ENCODE measurements at regions not wholly inside any gene's neighbourhood (a gene's known extent, or its start where the extent isn't known, plus 50 kb on each side); places are given as distances from the start of the nearest gene placed in this dataset.

DNA sequence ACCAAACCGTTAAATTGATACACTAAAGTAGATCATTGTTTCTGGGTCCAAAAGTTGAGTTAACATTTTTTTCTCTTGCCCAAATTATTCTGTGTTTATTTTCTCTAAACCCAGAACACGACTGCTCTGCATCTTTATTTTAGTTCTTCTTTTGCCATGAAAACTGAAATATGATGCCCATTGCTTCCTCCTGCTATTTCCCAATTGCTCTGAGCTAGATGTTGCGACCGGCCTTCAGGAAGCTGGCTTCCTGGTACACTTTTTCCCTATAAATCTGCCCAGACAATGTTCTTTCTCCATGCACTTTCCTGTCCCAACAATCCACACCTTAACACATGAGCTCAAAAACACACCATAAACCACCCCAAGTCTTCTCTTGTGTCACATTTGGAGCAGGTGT is 501.4 kb downstream of the FBXO15 start:
- Mint-ChIP-seq H3K27me3 (no peaks in the 10 kb centered on the region), H3K4me1 (no peaks in the 10 kb centered on the region), H3K36me3 (no peaks in the 10 kb centered on the region), H3K4me3 (no peak overlapping the region), H3K9me3 (peaks cover 3% of the 10 kb centered on the region), H3K27ac (no peak overlapping the region)
- no peak for ATAC-seq (ENCODE audit: low read depth)
- no peak for DNase-seq (ENCODE audit: low spot score in 2 of 2)

DNA sequence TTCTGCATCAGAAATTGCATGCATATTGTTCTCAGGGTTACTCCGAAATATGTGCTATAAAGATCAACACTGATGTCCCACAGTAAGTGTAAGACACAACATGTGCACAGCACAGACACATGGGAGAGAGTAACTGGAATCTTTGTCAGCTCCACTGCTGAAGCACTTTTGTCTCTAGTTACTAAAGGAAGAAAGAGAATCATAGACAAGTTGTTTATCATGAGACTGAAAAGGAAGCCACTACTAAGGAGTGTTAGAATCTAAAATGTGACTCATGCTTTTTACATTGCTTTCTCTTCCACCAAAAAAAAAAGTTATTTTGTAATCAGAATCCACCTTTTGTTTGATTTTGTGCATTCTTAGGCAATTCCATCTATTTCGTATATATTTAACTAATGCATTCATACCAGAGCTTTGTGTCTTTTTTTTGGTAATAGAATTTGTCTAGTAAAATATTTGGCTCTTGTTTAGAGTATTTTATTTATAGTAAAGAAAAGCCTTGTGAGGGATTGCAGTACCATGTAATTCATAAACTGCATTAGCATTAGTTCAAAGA is 502.4 kb downstream of the FBXO15 start:
- Mint-ChIP-seq H3K27ac (no peak overlapping the region), H3K4me3 (no peak overlapping the region), H3K9me3 (peaks cover 3% of the 10 kb centered on the region), H3K4me1 (no peaks in the 10 kb centered on the region), H3K36me3 (no peaks in the 10 kb centered on the region), H3K27me3 (no peaks in the 10 kb centered on the region)
- ATAC-seq (ENCODE audit: low read depth) (no peak), DNase-seq (ENCODE audit: low spot score in 2 of 2) (no peak)

DNA sequence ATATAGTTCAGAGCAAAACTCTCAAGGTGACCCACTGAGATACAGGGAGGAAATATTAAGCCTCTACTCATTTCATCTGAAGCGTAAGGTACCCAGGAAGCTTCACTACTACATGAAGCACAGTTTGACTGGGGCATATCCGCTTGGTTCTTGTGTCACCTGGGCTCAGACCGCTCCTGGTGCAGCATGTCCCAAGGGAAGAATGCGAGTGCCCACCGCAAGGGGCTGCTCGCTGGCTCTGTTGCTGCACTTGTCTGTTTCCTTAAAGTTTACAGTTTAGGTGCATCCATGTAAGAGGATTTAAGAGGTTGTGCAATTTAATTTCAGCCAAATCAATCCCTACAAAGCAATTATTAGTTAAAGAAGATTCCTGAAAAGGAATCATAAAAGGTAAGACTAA is 507.8 kb downstream of the FBXO15 start:
- Mint-ChIP-seq H3K4me3 (no peak overlapping the region), H3K4me1 (no peaks in the 10 kb centered on the region), H3K9me3 (no peaks in the 10 kb centered on the region), H3K36me3 (no peaks in the 10 kb centered on the region), H3K27ac (no peak overlapping the region), H3K27me3 (no peaks in the 10 kb centered on the region)
- ATAC-seq (ENCODE audit: low read depth), result no peak
- DNase-seq (ENCODE audit: low spot score in 2 of 2), result no peak

DNA sequence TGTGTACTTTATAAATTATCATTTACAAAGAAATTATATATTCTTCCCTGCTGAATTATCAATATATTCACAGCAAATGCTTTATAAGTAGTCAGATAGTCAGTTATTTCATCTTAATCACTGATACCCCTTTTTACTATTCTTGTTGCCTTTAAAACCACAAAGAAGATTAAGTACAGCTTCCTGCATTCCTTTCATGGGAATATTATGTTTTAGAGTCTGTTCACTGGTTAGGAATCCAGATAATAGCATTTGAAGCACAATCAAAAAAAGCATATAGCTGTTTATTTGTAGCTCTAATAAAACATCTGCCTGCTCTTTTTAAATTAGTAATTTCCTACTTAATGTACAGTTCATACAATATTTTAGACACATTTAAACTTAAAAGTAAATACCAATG is 508.9 kb downstream of the FBXO15 start:
- Mint-ChIP-seq H3K27me3 (no peaks in the 10 kb centered on the region), H3K9me3 (peaks cover 1% of the 10 kb centered on the region), H3K36me3 (no peaks in the 10 kb centered on the region), H3K27ac (no peak overlapping the region), H3K4me3 (no peak overlapping the region), H3K4me1 (no peaks in the 10 kb centered on the region)
- ATAC-seq (ENCODE audit: low read depth), result no peak
- no peak for DNase-seq (ENCODE audit: low spot score in 2 of 2)

DNA sequence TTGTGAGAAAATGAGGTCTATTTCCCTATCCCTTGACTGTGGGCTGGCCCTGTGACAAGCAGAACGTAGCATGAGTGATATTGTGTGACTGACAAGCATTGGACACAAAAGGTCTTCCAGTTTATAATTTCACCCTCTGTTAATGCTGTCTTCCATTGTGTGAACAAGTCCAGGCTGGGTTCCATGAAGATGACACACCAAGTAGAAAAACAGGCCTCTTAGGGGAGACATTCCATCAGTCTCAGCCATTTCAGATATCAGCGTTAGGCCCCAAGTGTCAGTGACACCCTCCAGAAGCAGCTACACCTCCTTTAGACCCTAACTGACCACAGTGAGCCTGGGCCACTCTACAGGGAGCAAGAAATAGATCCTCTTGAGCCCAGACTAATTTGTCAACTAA is 511.3 kb downstream of the FBXO15 start:
- Mint-ChIP-seq H3K27ac (no peak overlapping the region), H3K4me3 (no peak overlapping the region), H3K27me3 (no peaks in the 10 kb centered on the region), H3K36me3 (no peaks in the 10 kb centered on the region), H3K4me1 (no peaks in the 10 kb centered on the region), H3K9me3 (peaks cover 1% of the 10 kb centered on the region)
- no peak for ATAC-seq (ENCODE audit: low read depth)
- no peak for DNase-seq (ENCODE audit: low spot score in 2 of 2)

DNA sequence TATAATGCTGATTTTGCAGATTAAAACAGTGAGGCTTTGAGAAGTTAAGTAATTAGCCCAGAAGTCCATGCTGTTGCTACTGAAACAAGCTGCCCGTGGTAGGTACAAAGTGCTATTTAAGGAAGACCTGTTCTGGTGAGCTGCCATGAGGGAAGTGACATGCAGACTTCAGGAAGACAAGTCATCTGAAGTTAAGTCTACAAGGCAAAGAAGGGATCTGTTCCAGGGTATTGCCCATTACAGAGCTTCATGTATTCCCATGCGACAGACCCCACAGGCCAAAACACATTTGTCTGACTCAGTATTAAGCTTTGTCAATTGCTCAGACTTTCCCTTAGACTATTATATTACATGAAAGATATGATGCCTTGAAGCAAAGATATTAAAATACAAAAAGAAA is 520.8 kb downstream of the FBXO15 start:
- no peaks in the 10 kb centered on the region for H3K36me3 Mint-ChIP-seq
- H3K27me3 Mint-ChIP-seq, result no peaks in the 10 kb centered on the region
- H3K27ac Mint-ChIP-seq, result no peak overlapping the region
- no peak for DNase-seq (ENCODE audit: low spot score in 2 of 2)
- no peaks in the 10 kb centered on the region for H3K4me1 Mint-ChIP-seq
- peaks cover 3% of the 10 kb centered on the region for H3K9me3 Mint-ChIP-seq
- ATAC-seq (ENCODE audit: low read depth), result no peak
- H3K4me3 Mint-ChIP-seq, result no peak overlapping the region

DNA sequence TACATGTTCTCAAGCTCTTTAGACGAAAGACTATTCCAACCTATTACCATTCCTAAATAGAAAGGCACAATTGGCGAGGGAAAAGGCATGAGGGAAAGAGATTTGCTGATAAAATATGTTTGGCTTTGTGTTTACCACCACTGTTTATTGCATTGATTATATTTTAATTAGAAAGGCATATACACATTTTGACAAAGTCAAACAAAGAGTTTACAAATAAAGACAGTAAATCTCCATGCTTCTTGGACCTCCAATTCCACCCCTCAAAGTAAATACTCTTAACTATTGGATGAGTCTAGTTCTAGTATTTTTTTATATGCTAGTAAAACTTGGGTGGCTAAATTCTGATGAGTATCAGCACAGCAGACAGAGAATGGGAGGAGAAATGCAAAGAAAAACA is 521.4 kb downstream of the FBXO15 start:
- no peak for DNase-seq (ENCODE audit: low spot score in 2 of 2)
- Mint-ChIP-seq H3K27me3 (no peaks in the 10 kb centered on the region), H3K4me3 (no peak overlapping the region), H3K27ac (no peak overlapping the region), H3K36me3 (no peaks in the 10 kb centered on the region), H3K9me3 (peaks cover 3% of the 10 kb centered on the region), H3K4me1 (no peaks in the 10 kb centered on the region)
- no peak for ATAC-seq (ENCODE audit: low read depth)

DNA sequence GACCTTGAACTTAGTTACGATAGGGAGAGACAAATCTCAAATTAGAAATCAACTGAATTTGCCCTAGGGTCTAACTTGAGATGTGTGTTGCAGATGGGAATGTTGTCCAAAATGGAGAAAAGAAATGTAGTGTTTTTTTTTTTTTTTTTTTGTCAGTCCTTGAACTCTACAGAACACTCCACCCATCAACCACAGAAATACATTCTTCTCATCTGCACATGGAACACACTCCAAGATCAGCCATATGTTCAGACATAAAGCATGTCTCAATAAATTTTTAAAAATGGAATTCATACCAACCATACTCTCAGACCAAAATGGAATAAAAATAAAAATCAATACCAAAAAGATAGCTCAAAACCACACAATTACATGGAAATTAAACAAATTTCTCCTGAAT is 526.5 kb downstream of the FBXO15 start:
- DNase-seq (ENCODE audit: low spot score in 2 of 2) (no peak), ATAC-seq (ENCODE audit: low read depth) (no peak)
- Mint-ChIP-seq H3K4me3 (no peak overlapping the region), H3K9me3 (peaks cover 3% of the 10 kb centered on the region), H3K36me3 (peaks cover 1% of the 10 kb centered on the region), H3K4me1 (no peaks in the 10 kb centered on the region), H3K27me3 (no peaks in the 10 kb centered on the region), H3K27ac (no peak overlapping the region)

DNA sequence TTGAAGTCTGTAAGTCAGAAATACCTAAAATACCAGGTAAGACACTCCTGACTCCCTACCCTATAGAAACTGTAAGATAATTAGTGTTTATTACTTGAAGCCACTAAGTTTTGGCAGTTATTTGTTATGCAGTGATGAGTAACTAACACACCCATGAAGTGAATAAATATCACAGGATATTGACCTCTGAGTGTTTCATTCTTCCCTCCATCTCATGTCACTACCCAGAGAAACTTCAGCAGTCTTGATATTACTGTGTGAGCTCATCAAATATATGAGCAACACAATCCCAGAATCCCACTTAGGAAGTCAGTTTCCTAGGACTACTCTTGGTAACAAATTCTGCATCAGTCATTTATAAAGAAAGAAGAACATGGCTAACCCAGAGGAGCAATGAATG is 529.7 kb downstream of the FBXO15 start:
- ATAC-seq (ENCODE audit: low read depth) (no peak), DNase-seq (ENCODE audit: low spot score in 2 of 2) (no peak)
- Mint-ChIP-seq H3K9me3 (peaks cover 1% of the 10 kb centered on the region), H3K4me1 (no peaks in the 10 kb centered on the region), H3K36me3 (peaks cover 1% of the 10 kb centered on the region), H3K4me3 (no peak overlapping the region), H3K27me3 (no peaks in the 10 kb centered on the region), H3K27ac (no peak overlapping the region)

DNA sequence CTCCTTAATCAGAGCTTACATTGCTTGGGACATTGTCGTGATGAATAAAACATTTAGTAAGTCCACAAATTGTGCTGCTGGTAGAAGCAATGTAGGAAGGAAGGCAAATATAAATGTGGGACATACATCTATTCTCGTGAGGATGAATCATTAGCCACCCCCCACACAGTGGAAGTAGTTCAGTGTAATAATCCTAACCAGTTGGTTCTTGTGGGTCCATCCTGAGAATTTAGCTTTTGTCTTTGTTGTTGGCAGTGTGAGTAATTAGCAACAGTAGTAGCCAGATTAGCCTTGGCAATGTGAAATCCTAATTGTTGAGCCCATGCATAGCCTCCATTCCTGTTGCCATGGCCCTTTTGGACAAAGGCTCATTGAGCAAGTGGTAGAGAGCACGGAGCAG is 532.1 kb downstream of the FBXO15 start:
- H3K36me3 Mint-ChIP-seq, result peaks cover 1% of the 10 kb centered on the region
- ATAC-seq (ENCODE audit: low read depth), result no peak
- H3K27me3 Mint-ChIP-seq, result no peaks in the 10 kb centered on the region
- H3K4me1 Mint-ChIP-seq, result no peaks in the 10 kb centered on the region
- no peak overlapping the region for H3K4me3 Mint-ChIP-seq
- H3K9me3 Mint-ChIP-seq, result peaks cover 1% of the 10 kb centered on the region
- DNase-seq (ENCODE audit: low spot score in 2 of 2), result no peak
- H3K27ac Mint-ChIP-seq, result no peak overlapping the region

DNA sequence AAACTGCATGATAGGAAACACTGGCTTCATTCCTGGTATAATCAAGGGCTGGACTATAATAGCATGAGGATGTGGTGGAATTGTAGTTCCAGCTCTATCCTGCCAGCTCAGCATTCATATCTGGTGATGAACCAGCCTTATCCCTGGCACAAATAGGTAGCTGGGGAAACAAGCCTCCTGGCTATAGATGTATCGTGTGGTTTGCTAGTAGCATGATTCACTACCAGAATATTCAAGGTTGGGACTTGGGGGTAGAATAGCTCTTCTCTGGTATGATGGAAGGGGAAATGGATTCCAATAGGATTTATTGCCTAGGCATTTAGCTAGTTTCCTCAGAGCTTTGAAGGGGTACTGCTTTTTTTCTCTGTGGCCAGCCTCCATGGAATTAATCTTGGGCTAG is 532.8 kb downstream of the FBXO15 start:
- no peak for ATAC-seq (ENCODE audit: low read depth)
- DNase-seq (ENCODE audit: low spot score in 2 of 2), result no peak
- Mint-ChIP-seq H3K27ac (no peak overlapping the region), H3K9me3 (peaks cover 1% of the 10 kb centered on the region), H3K4me1 (no peaks in the 10 kb centered on the region), H3K36me3 (no peaks in the 10 kb centered on the region), H3K4me3 (no peak overlapping the region), H3K27me3 (no peaks in the 10 kb centered on the region)

DNA sequence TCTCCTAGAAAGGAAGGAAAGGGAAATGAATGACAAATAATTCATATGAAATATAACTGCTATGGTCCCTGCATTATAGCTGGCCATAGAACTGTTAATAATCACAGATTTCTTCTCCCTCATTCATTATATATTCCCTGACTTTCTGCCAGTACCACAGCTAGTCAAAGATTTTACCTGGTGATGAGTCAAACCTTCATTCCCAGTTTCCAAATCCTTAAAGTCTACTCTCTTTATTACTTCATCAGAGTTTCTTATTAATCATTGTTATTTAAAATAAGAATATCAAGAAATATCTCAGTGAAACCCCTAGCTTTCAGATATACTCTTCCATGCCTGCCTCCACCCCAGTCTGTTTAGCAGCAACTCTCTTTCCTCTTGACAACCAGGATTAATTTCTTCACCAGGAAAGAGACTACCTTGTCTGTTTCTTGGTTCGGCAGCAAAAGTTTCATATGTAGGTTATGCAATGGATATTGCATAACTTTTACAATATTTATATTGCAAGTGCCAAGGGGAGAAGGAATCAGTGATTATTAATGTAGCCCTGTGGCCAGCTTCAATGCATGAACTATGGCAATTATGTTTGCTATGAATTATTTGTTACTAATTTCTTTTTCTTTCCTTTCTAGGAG is 533.8 kb downstream of the FBXO15 start:
- DNase-seq (ENCODE audit: low spot score in 2 of 2) (no peak), ATAC-seq (ENCODE audit: low read depth) (no peak)
- Mint-ChIP-seq H3K36me3 (no peaks in the 10 kb centered on the region), H3K27me3 (no peaks in the 10 kb centered on the region), H3K9me3 (peaks cover 1% of the 10 kb centered on the region), H3K4me3 (no peak overlapping the region), H3K4me1 (no peaks in the 10 kb centered on the region), H3K27ac (no peak overlapping the region)

DNA sequence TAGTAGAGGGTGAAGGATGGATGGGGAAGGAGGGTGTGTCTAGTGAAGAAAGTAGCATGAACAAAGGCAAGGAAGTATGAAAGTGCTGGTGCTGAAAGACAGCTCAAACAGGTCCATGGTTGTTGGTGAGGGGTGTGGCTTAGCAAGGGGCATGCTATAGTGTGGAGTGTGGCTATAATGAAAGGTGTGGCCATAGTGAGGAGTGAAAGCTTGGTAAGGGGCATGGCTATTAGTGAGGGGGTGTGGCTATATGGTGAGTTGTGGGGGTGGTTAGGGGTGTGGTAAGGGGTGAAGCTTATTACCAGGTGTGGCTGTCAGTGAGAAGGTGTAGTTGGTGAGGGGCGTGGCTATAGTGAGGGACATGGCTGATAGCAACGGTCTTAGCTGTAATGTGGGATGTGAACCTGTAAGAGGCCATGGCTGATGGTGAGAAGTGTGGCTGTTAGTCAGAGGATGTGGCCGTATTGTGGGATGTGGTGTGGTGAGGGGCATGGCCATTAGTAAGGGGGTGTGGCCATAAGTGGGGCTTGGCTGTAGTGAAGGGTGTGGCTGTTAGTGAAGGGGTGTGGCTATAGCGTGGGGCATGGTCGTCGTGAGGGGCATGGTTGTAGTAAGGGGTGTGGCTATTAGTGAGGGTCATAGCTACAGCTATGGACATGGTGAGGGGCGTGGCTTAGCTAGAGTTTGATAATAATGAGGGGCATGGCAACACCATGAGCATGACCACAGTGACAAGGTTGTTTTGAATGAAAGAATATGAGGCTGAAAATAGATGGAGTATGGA is 549.6 kb downstream of the FBXO15 start:
- ATAC-seq (ENCODE audit: low read depth), result no peak
- Mint-ChIP-seq H3K4me1 (no peaks in the 10 kb centered on the region), H3K4me3 (no peak overlapping the region), H3K36me3 (no peaks in the 10 kb centered on the region), H3K9me3 (peaks cover 9% of the 10 kb centered on the region), H3K27me3 (no peaks in the 10 kb centered on the region), H3K27ac (no peak overlapping the region)
- no peak for DNase-seq (ENCODE audit: low spot score in 2 of 2)

DNA sequence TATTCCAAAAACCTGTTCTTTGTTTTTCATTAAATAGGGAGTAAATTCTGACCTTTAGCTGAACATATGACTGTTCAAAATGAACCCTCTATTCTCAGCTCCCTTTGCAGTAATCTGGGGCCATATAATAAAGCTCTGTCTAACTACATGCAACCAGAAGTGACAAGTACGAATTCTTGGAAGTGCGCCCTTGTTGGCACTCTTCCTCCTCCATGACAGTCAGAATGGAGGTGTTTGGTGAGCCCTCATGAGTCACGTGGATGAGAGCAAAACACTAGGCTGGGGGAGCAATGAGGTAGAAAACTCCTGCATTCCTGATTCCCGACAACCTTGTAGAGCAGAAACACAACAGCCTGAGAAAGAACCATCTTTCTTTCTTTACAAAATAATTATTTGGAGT is 552.9 kb downstream of the FBXO15 start:
- Mint-ChIP-seq H3K4me1 (no peaks in the 10 kb centered on the region), H3K27ac (no peak overlapping the region), H3K4me3 (no peak overlapping the region), H3K27me3 (no peaks in the 10 kb centered on the region), H3K9me3 (peaks cover 9% of the 10 kb centered on the region), H3K36me3 (no peaks in the 10 kb centered on the region)
- ATAC-seq (ENCODE audit: low read depth) (no peak), DNase-seq (ENCODE audit: low spot score in 2 of 2) (no peak)

DNA sequence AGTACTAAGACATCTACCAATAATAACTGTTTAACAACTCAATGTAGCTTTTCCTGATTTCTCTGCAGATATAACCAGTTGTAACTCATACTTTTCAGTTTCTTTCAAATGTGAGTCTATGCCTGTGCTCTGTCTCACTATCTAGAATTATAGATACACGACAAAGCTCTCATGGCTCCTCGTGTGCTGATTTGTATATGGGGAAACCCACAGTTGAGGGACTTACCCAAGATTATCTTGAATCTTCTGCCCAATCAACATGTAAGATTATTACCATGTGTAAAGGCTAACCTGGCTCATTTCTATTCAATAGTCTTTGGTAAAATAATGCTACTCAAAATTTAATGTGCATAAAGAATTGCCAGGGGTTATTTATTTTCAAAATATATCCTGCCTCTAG is 554.4 kb downstream of the FBXO15 start:
- ATAC-seq (ENCODE audit: low read depth), result no peak
- DNase-seq (ENCODE audit: low spot score in 2 of 2), result no peak
- Mint-ChIP-seq H3K4me3 (no peak overlapping the region), H3K36me3 (no peaks in the 10 kb centered on the region), H3K27ac (no peak overlapping the region), H3K4me1 (no peaks in the 10 kb centered on the region), H3K27me3 (no peaks in the 10 kb centered on the region), H3K9me3 (peaks cover 6% of the 10 kb centered on the region)
